GM18511 (cell line): ENCODE measurements at regions not wholly inside any gene's neighbourhood (a gene's known extent, or its start where the extent isn't known, plus 50 kb on each side); places are given as distances from the start of the nearest gene placed in this dataset.
"Not testable (repeated sequence)": the region's sequence is repeated elsewhere in the genome, so short reads cannot be mapped to it uniquely, and the experiment has no call there.

ENCODE experiments used
- ATAC-seq: cut with Tn5 transposase; IDR thresholded peaks from one replicate; pipeline ENCODE4 v1.9.1; 2021; ENCODE audit warnings: mild to moderate bottlenecking, moderate library complexity; ENCODE audit not compliant: unreplicated experiment

DNA sequence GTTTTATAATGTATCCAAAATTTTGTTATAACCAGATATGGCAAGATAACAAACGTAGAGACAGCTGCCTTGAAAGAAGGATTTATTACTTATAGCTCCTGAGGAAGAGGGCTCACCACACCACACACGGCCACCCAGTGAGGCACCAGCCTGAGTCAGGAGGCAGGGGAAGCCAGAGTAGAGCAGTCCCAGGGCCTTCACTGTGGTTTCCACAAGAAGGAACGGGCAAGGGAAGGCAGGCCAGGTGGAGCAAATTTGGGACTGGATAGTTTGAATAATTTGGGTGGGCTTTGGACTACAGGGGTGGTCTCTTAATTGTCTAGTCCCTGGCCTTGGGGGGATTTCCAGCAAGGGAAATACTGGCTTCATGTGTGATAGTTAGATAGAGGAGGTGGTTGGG, 72.5 kb downstream of the RRAGC start:
- ATAC-seq: no peak

DNA sequence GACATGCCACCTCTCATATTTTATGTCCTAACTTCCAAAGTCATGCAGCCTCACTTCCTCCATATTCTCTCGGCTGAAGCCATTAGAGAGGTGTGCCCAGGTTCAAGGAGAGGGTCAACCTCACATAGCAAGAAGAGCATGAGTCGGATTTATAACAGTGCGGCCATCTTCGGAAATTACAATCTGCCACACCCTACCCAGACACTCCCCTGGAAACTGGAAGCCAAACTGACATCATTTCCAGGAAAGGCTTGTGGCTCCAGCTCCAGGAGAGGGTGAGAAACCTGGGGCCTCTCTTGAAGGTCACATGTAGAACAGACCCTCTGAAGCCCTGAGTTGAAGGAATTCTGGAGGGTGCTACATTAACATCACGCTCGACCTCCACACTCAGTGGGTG, 73.5 kb downstream of the RRAGC start:
- no peak for ATAC-seq

DNA sequence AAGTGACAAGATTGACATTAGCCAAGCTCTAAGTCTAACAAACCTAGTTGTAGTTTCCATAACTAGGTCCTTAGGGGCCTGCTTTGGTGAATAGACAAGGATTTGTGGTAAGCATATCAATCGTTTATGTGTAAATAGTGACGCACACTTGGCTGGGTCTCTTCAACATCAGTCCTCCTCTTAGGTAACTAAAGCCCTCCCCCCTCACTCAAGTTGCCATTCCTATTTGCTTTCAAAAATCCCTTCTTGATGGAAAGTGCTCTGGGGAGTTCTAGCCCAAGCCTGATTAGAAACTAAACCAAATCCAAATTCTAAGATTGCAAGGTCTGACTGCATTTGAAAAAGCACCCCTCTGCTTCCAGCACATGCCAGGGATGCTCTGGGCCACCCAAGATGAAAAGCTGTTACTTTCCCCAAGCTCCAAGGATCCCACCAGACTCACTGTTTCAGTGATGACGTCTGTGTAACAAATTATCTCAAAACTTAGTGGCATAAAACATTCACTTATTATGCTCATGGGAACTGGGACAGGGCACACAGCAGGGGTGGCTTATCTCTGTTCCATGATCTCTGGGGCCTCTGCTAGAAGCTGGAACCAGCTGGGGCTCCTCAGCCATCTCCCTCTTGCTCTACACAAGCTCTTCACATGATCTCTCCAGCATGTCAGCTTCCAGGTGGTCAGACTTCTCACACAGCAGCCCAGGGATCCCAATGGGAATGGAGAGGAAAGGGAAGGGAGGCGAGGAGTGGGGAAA, 74.1 kb downstream of the RRAGC start:
- no peak for ATAC-seq

DNA sequence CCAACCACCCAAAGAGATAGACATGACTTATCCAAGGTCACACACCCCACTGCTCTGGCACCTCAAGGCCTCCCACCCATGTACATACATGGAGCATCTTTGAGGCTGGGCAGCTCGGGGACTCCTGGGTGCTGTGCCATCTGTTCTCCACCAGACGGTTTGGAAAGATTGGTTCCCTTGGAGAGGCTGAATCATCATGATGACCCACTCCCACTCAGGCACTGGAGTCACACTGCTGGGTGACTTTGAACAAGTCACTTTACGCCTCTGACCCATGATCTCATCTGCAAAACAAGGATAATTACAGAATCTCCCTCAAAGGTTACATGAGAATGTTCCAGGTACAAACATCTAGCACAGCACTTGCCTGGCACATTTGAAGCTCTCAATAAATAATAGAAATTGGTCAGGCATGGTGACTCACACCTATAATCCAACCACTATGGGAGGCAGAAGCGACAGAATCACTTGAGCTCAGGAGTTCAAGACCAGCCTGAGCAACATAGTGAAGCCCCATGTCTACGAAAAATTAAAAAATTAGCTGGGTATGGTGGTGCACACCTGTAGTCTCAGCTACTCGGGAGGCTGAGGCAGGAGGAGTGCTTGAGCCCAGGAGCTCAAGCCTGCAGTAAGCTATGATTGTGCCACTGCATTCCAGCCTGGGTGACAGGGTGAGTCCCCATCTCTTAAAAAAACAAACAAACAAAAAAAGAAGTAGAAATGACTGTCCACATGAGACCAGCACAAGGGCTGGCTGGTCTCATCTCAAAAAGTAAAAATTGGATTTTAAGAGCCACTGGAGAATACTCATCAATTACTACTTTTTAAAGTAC, 74.9 kb downstream of the RRAGC start:
- no peak for ATAC-seq

DNA sequence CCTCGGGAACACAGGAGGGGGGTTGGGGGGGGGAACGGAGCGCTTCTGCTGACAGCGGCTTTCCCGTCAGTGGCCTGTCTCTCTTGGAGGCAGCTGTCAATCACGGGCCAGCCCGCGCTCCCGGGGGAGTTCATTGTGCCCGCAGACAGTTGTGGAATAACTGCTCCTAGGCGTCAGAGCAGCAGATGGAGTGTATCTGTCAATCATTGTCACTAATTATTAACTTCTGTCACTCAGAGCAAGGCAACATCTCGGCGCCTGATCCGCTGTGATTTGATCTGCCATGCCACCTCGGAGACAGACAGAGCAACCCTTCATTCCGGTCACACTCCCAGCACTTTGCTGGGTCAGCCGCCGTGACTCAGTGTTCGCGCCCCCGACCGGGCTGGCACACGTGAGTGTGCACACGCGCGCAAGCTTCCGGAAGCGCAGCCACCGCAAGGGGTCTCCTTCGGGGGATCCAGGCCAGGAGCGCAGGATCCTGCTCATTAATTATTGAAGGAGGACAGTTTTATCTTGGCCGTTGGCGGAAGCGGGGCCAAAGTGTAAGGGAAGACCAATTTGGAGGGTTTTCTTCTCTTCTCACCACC, 75.8 kb downstream of the RRAGC start:
- ATAC-seq: no peak

DNA sequence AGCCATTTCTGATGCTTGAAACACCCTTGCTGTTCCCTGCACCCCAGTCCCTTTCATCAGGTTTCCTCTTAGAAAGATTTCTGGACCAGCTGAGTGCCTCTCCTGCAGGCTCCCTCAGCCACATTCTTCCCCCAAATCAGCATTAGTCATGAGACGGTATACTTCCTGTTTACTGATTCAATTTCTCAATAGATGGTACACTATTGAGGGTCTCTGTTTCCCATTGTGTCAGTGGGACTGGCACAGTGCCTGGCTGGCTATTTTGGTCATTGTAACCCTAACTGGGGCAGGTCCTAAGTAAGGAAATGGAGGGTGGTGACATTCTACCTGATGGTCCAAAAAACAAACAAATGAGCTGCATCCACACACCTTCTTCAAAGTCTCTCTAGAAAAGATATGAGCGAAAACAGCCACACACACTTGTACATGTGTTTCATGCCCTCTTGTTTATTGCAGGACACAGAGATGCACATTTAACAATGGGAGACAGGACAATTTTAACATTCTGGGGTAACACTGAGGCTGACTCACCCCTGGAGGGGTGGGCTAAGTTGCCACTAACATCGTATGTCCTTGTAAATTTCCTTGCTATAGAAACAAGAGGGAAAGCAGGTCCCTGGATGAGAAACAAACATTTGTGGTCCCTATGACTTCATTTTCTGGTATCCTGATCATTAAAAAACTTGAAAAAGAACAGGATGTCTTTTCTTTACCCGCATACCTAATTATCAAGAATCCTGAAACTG, 77.5 kb downstream of the RRAGC start:
- ATAC-seq: no peak

DNA sequence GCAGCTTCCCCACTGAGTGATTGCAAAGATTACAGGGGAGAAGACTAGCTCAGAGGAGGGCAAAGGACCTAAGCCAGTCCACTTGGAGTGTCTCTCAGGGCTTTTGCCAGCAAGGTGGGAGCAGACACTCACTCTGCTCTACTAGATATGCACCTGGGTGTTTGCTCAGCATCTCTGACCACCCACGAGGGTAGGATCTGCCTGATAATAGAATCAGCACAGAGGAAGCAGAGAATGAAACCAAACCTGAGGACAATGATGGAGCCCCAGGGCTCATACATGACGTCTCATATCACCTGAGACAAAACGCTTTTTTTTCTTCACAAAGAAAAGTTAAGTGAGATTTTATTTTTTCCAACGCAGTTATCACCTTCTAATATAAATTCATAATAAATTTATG, 79.4 kb downstream of the RRAGC start:
- no peak for ATAC-seq

DNA sequence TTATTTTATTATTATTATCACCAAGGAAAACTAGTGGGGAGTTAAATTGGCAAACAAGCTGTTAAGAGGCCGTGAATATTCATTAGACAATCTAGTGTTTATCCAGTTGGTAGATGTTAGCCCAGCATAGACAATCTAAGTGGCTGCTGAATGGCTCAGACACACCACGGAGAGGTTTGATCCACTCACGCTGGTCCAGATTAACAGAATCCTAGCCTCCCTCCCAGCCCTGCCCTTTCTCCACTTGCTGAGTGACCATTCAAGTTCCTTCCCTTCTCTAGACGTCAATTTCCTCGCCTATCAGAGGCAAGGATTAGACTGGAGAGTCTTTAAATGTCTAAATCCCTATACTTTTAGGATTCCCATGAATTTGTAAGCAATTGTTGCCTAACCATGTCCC, 80.1 kb downstream of the RRAGC start:
- ATAC-seq: no peak

DNA sequence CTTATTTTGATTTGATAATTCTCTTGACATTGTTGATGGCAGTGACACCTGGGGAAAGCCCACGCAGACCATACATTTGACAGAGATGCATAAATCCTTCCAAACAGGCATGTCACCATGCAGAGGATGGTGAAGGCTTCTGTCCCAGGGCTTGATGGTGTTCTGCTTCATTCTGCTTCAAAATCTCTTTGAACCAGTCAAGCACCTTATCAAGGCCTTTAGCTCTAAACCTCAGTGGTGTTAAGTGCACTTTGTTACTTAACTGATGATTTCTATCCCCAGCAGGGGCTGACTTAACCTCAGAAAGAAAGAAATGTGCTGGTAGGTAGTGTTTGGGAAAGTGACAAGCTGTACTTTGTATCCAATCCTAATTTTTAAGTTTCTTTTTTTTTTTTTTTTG, 81.1 kb downstream of the RRAGC start:
- ATAC-seq: no peak

DNA sequence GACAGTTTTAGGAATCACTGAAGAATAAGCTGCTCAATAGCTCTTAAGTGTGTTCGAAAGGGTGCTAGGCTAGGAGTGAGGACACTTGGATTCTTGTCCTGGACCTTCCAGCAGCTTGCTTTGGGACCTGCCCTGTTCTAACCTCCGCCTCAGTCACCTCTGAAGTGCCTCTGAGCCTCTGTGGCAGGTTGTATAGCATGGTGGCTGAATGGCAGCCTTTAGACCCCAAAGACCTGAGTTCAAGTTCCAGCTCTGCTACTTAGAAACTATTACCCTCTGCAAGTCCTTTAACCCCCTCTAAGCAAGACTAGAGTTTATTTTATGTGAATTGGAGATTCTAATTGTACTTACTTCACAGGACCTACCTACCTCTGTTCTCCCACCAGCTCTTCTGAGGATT, 81.5 kb downstream of the RRAGC start:
- ATAC-seq: no peak

DNA sequence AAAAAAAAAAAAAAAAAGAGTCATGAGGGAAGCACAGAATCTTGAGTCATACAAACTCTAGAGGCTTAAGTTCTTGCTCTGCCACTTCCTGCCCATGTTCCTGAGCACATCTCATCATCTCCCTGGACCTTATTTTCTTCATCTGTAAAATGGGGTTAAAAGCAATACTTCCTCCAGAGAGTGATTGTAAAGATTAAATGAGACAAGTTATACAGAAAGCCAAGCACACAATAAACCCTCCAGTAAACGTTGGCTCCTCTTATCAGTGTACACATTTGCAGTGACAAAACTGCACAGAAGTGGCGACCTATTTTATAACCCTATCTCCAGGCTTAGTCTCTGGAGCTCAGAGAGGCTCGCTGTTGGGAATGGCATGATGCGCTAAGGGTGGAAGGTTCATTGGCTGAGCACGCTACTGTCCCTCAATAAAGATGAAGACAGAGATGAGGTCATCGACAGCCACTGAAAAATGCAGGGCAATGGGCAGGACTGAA, 82.1 kb downstream of the RRAGC start:
- ATAC-seq: no peak

DNA sequence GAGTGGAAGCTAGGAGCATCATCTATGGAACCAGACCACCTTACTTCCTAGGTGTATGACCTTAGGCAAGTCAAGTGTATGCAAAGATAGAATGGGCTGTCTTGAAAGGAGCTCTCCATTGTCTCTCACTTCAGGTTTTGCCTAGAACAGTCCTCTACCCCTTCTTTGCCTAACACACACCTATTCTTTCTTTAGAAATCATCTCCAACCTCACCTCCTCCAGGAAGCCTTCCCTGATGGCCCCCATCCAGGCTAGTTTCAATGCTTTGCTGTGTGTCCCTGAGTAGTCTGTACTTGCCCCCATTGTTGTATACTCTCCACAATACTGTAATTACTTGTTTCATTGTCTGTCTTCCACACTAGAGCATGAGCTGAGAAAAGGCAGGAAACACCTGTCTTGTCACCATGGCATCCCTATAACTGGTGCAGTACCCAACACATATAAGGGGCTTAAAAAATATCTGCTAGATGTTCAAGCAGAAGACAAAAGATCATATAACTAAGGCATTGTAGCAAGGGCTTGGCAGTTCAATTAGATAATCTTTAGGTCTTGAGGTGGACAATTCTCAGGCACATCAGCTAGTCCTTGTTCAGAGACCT, 83.0 kb downstream of the RRAGC start:
- ATAC-seq: no peak

DNA sequence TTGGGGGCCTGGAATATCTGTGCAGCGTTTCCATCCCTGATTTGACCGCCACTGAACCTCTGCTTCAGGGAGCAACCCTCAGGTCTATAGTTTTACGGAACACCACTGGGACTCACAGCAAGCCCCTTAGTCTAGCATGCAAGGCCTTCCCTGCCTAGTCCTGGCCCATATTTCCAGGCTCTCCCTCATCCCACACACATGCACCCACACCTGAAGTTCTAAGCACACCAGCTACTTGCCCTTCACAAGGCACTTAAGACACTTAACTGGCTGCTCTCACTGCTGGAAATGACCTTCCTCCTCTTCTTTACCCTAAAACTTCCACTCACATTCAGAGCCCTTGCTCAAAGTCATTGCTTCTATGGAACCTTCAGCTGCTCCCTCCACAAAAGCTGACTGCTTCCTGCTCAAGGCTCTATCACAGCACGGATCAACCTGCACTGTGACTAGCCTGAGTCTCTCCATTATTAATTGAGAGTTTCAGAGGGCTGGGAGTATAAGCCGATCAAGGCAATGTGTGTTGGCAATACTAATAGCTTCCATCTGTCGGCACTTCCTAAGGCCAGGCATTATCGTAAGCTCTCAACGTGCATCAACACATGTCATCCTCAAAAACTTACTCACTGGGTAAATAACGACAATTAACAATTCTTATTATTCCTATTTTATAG, 84.3 kb downstream of the RRAGC start:
- no peak for ATAC-seq

DNA sequence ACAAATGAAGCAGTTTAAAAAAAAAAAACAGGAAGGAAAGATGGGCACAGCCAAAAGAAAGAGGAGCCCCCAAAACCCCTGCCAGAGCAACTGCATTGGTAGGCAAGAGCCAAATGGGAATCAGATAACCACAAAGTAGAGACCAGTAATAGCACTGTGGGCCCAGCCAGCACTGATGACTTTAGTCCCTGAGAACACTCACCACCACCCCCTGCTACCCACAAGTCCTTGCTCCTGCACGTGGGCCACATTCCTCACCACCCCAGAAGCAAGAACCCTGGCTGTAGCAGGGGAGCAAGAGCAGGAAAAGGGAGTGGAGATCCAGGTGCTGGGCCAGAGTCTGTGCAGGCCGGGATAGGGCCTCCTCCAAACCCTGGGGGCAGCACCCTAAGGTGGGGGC, 86.1 kb downstream of the RRAGC start:
- no peak for ATAC-seq

DNA sequence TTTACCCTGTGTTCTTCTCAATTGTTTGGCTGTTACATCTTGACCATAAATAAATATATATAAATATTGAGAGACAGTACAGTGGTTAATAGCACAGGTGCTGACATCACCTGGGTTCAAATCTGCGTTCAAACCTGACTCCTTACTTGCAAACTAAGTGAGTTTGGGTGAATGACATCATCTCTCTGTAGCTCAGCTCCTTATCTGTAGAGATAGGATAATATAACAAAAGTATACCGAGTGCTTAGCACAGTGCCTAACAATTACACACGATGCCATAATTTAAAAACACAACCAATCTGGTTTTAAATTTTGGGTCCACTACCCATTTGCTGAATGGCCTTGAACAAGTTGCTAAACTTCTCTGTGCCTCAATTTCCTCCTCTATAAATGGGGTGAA, 86.6 kb downstream of the RRAGC start:
- no peak for ATAC-seq

DNA sequence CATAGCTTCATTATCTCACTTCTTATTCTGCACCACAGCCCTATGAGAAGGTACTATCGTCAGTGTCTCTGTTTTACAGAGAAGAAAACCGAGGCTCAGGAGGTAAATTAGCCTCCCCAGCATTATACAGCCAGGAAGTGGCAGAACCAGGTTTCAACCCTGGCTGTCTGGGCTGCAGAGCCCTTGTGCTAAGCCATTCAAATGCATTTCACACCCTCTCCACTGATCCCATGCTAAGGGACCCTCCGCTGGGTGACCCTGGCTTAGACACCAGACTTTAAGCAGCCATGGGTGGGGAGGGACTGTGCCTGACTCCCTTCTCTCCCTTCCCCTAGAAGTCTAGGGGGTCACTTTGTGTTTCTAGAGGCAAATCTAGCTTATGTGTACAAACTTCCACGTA, 87.5 kb downstream of the RRAGC start:
- ATAC-seq: no peak

DNA sequence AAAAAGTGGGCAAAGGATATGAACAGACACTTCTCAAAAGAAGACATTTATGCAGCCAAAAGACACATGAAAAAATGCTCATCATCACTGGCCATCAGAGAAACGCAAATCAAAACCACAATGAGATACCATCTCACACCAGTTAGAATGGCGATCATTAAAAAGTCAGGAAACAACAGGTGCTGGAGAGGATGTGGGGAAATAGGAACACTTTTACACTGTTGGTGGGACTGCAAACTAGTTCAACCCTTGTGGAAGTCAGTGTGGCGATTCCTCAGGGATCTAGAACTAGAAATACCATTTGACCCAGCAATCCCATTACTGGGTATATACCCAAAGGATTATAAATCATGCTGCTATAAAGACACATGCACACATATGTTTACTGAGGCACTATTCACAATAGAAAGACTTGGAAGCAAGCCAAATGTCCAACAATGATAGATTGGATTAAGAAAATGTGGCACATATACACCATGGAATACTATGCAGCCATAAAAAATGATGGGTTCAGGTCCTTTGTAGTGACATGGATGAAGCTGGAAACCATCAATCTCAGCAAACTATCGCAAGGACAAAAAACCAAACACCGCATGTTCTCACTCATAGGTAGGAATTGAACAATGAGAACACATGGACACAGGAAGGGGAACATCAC, 88.9 kb downstream of the RRAGC start:
- ATAC-seq: not testable (repeated sequence)

DNA sequence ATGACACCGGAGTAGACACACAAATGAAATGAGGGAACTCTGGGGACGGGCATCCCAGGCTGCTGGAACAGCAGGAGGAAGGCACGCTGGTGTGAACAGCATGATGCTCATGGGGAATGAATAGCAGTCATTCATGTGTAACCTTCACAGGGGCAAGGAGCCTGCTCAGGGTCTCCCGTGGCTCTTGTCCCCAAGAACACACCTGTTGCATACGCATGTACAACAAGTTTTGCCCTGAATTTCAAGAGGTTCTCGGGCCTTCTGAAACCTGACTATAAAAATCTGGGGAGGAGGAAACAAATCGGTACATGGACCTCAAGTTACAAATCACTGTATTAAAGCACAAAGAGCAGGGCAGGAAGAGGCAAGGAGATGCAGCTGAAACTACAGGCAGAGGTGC, 93.4 kb downstream of the RRAGC start:
- no peak for ATAC-seq

DNA sequence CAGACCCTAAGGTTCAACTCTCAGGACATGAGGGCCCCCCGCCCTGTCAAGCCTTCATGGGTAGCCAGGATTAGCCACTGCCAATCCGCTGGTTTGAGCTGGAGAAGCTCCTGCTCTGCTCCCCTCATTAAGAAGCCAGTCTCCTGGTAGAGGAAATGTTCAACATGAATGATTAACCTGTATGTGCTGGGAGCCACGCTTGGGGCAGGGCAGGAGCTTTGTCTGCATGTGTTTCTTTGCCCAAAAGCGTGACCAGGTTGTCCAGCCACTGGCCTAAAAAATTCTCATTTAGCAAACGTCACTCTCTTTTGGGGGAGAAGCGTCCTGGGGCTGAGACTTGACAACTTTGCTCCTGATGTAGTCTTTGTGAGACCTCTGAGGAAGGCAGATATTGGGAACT, 96.5 kb downstream of the RRAGC start:
- no peak for ATAC-seq

DNA sequence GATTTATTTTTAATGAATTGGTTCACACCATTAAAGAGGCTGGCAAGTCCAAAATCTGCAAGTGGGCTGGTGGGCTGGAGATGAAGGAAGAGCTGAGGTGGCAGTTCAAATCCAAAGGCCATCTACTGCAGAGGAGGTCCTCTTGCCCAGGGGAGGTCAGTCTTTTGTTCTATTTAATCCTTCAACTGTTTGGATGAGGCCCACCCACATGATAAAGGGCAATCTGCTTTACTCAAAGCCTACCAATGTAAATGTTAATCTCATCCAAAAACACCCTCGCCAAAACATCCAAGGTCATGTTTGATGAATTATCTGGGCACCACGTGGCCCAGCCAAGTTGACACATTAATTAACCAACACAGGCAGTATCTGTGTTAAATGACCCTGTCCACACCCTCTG, 99.0 kb downstream of the RRAGC start:
- no peak for ATAC-seq
